GM23248 (cell line): ENCODE measurements at regions not wholly inside any gene's neighbourhood (a gene's known extent, or its start where the extent isn't known, plus 50 kb on each side); places are given as distances from the start of the nearest gene placed in this dataset.

ENCODE experiments used
- EZH2 ChIP-seq: fragments of 200-600 bp; sonication (generic); IDR thresholded peaks from 2 replicates; pipeline ENCODE4 v1.6.1; 2018; ENCODE audit warnings: antibody characterized with exemption, mild to moderate bottlenecking; ENCODE audit not compliant: insufficient read depth, poor library complexity, severe bottlenecking
- EZH2phosphoT487 ChIP-seq: fragments of 200-600 bp; sonication (generic); IDR thresholded peaks from 2 replicates; pipeline ENCODE4 v1.6.1; 2018; ENCODE audit warnings: antibody characterized with exemption, moderate library complexity, mild to moderate bottlenecking, low read depth; ENCODE audit not compliant: insufficient read depth

DNA sequence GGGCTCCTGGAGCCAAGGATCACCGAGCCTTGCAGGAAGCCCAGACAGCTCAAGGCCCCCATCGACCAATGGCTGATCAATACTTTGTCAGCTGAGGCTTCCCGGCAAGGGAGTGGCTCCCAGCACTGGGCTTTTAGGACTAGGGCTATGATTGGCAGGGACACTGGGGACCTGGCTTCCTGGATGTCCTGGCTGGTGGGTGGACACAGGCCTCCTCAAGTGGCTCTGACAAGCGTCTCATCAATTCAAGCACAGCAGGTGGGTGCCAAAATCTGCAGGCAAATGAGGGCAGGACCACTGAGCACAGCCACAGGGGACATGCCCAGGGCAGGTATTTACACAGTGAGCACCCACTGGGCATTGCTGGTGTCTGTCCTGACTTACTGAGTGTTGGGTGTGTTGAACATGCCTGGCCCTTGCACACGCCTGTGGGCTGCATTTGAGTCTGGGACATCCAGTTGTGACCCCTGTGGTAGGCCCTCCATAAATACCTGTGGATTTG, 420.1 kb upstream of the SULF2 start:
- no peak for TF ChIP-seq EZH2phosphoT487
- no peak for TF ChIP-seq EZH2
